Inflammatory macrophage (primary cell): ENCODE measurements at regions not wholly inside any gene's neighbourhood (a gene's known extent, or its start where the extent isn't known, plus 50 kb on each side); places are given as distances from the start of the nearest gene placed in this dataset.

Experiments used
- DNase-seq, 2 donors: peaks; one replicate each; pipeline ENCODE4 v3.0.0-alpha.2; 2020 to 2022

GRCh38 chr4:96189761-96190160, 349.9 kb downstream of the PDHA2 start:
- no peak for DNase-seq

- DNase-seq, result no peak
Measured at GRCh38 chr4:96193061-96193460, 353.2 kb downstream of the PDHA2 start.

GRCh38 chr4:96194993-96195392, 355.1 kb downstream of the PDHA2 start:
- DNase-seq, result no peak

- DNase-seq, result no peak
Measured at GRCh38 chr4:96205143-96205936, 365.4 kb downstream of the PDHA2 start.

GRCh38 chr4:96227515-96227914, 387.6 kb downstream of the PDHA2 start:
- DNase-seq, result no peak

- no peak for DNase-seq
Measured at GRCh38 chr4:96228463-96228862, 388.6 kb downstream of the PDHA2 start.

- DNase-seq, result no peak
Measured at GRCh38 chr4:96240041-96240440, 400.1 kb downstream of the PDHA2 start.

GRCh38 chr4:96241819-96242218, 401.9 kb downstream of the PDHA2 start:
- DNase-seq, result no peak

GRCh38 chr4:96247096-96247495, 407.2 kb downstream of the PDHA2 start:
- no peak for DNase-seq

- DNase-seq, result no peak
Measured at GRCh38 chr4:96248225-96248624, 408.3 kb downstream of the PDHA2 start.

GRCh38 chr4:96260064-96260682, 420.3 kb downstream of the PDHA2 start:
- DNase-seq, result no peak

- DNase-seq, result no peak
Measured at GRCh38 chr4:96262057-96262456, 422.2 kb downstream of the PDHA2 start.

- DNase-seq, result no peak
Measured at GRCh38 chr4:96263291-96263690, 423.4 kb downstream of the PDHA2 start.

- no peak for DNase-seq
Measured at GRCh38 chr4:96264941-96265463, 425.1 kb downstream of the PDHA2 start.

GRCh38 chr4:96293806-96294205, 453.9 kb downstream of the PDHA2 start:
- no peak for DNase-seq

- no peak for DNase-seq
Measured at GRCh38 chr4:96295143-96295741, 455.3 kb downstream of the PDHA2 start.

GRCh38 chr4:96301715-96302114, 461.8 kb downstream of the PDHA2 start:
- no peak for DNase-seq

GRCh38 chr4:96305030-96305429, 465.1 kb downstream of the PDHA2 start:
- DNase-seq, result no peak

- no peak for DNase-seq
Measured at GRCh38 chr4:96312046-96312685, 472.3 kb downstream of the PDHA2 start.

- DNase-seq, result no peak
Measured at GRCh38 chr4:96315815-96316214, 475.9 kb downstream of the PDHA2 start.

GRCh38 chr4:96316776-96317175, 476.9 kb downstream of the PDHA2 start:
- DNase-seq, result no peak

- DNase-seq, result no peak
Measured at GRCh38 chr4:96317891-96318290, 478.0 kb downstream of the PDHA2 start.

- no peak for DNase-seq
Measured at GRCh38 chr4:96326846-96327245, 487.0 kb downstream of the PDHA2 start.
